NCI-H1105 treated with DMSO at 0.1 percent for 48 hours (cell line): ENCODE measurements at regions not wholly inside any gene's neighbourhood (a gene's known extent, or its start where the extent isn't known, plus 50 kb on each side); places are given as distances from the start of the nearest gene placed in this dataset.

Experiments
- DNase-seq: peaks from one replicate; lab custom pipeline; 2025; lab: John Stamatoyannopoulos, UW

- DNase-seq = no peak
Observed at GRCh38 chr18:55166260-55166598, 207.0 kb upstream of the CCDC68 start.

- no peak for DNase-seq
Observed at GRCh38 chr18:55163550-55163949, 204.3 kb upstream of the CCDC68 start.

- DNase-seq = no peak
Observed at GRCh38 chr18:55161916-55162315, 202.7 kb upstream of the CCDC68 start.

DNA sequence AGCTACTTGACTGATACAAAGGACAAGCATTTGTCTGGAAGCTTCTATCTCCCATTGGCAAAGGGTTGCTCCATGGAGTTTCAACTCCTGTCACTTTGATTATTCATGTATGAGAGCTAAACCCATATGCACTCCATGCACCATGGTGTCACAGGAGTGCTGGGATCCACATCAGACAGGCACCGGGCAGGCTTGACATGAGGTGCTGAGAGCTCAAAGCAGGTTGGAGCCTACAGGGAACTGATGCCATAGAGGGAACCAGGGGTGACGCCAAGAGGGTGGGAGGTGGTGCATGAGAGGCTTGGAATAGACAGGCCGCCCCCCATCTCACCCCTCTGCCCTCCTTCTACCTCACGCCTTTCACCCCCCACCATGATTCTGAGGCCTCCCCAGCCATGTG is 199.8 kb upstream of the CCDC68 start:
- no peak for DNase-seq

- DNase-seq = no peak
Observed at GRCh38 chr18:55158570-55158969, 199.3 kb upstream of the CCDC68 start.

DNA sequence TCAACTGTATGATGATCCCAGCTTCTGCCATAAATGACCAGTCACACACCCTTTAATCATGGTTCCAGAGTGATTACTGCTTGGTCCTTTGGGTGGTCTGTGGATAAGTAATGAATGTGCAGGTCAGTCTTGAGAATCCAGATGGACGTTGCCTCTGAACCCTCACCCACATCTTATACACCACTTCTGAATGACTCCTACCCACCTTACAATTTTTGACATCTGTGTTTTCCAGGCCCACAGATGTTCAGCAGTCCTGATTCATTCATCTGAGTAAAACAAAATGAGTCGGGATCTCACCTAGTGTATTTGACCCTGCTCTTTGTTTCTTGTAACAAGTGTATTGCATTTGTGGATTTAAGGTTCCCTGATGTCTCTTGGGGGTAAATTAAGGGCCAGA is 194.1 kb upstream of the CCDC68 start:
- no peak for DNase-seq

GRCh38 chr18:55152801-55153200 is 193.5 kb upstream of the CCDC68 start:
- no peak for DNase-seq

DNA sequence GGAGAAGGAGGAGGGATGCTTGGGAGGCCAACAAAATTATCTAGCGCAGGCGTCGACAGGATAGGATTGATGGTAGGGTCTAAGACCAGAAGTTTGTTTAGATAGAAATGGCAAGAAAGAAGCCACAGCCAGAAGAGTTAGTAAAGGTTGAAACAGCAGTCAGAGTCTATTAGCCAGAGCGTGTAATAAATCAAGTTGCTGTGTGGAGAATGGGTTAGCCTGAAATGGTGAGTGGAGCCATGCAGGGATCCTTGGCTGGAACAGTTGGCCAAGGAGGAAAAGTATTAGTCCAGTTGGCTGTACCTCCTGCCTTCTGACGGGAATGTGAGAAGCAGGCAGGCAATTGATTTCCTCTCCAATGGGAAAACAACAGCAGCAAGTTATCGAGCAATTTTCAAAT is 190.7 kb upstream of the CCDC68 start:
- no peak for DNase-seq

DNA sequence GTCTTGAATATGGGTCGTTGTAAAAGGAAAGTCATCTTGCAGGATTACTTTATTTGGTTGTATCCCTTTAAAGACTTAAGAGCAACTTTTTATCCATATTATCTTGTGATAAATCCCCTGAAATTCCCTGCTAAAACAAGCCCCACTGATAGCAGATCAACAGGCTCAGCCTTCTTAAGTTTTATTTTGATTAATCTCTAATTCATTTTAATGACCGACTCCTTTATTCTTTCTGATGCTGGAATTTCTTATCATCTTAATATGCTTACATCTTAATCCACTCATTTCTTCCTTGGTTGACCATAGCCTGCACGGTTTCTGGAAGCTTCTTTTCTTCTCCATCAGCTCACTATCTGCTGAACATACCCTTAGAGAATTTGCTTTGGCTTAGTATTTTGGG is 188.5 kb upstream of the CCDC68 start:
- no peak for DNase-seq

- DNase-seq = no peak
Observed at GRCh38 chr18:55144193-55144930, 185.1 kb upstream of the CCDC68 start.

DNA sequence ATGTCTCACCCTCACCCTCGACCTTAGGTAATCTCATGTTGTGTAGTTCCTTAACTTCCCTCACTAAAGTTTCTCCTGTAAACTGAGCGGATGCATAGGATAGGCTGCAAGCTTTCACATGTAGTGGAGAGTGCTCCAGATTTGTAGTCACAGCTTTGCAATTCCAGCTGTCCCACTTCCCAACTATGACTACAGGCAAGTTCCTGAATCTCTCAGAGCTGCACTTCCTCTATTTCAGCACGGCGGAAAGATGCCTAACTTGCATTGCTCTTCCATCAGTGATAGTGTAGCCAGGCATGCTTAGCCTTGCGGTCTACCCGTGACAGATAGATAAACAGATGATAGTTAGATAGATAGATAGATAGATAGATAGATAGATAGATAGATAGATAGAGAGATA is 183.1 kb upstream of the CCDC68 start:
- DNase-seq = no peak

GRCh38 chr18:55141318-55141717 is 182.1 kb upstream of the CCDC68 start:
- DNase-seq = no peak

GRCh38 chr18:55139836-55140235 is 180.6 kb upstream of the CCDC68 start:
- DNase-seq = no peak

- no peak for DNase-seq
Observed at GRCh38 chr18:55139307-55139706, 180.0 kb upstream of the CCDC68 start.

GRCh38 chr18:55138401-55138800 is 179.1 kb upstream of the CCDC68 start:
- DNase-seq = no peak

- no peak for DNase-seq
Observed at GRCh38 chr18:55137602-55138001, 178.3 kb upstream of the CCDC68 start.

DNA sequence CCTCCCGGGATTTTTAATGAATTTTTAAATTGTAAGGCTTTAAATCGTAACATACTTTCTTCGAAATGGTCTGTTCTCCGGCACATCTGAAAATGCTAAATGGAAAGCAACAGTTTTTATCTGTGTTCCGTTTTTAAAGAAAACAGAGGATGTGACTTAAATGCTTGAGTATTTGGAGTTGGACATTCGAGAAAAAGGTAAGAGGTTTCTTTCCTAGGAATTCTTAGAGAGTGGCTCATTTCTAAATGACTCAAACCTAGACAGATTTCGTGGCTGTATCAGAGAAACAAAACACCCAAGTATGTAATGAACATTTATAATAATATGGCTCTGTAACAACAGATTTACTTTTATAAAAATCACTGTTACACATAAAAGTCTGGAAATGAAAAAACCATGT is 177.6 kb upstream of the CCDC68 start:
- DNase-seq = no peak

DNA sequence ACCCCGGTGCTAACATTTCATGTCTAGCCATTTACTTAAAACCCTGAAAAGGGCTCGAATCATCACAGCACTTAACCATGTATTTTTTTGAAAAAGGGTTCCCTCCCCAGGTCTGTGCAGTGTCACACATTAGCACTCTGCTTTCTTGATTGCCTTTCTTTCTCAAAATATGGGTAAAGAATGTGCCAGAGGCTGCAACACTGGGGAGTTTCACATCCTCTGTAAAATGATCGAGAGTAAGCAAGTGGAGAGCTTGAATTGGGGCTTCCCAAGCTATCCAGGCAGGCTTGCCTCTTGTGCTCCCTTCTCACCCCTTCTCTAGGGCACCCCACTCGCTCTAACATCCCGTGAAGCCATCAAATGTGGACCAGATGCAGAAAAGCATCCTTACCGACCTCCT is 177.0 kb upstream of the CCDC68 start:
- DNase-seq = no peak

- no peak for DNase-seq
Observed at GRCh38 chr18:55133378-55133777, 174.1 kb upstream of the CCDC68 start.

- no peak for DNase-seq
Observed at GRCh38 chr18:55128437-55128836, 169.2 kb upstream of the CCDC68 start.

DNA sequence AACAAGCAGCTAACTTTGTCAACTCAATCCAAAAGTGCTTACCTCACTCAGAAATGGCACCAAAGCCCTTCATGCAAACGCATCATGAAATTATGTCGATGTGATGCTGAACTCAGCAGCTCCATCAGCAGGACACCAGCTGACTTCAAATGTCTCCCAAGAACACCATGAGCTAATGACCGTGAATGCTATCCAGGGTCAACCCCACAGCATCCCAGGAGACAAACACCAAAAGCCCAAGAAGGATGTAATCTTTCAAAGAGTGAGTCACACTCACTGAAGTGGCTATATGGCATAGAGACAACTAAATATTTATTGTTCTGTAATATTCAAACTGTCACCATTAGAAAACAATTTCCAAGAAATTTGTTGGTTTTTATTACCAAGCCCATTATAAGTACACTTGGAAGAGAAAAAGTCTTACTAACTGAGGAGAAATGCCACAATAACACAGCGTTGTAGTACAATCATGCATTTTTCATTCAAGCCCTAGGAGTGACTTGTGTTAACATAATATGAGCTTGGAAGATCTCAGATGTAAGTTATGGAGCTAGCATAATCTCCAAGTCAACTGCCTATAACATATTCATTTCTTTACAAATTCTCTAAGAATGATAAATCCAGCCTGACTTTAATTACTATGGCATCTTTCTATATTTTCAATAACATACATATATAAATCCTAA is 165.0 kb upstream of the CCDC68 start:
- DNase-seq = no peak

- no peak for DNase-seq
Observed at GRCh38 chr18:55123361-55123760, 164.1 kb upstream of the CCDC68 start.

- no peak for DNase-seq
Observed at GRCh38 chr18:55121397-55122170, 162.3 kb upstream of the CCDC68 start.
